SK-N-SH (cell line): ENCODE measurements at regions not wholly inside any gene's neighbourhood (a gene's known extent, or its start where the extent isn't known, plus 50 kb on each side); places are given as distances from the start of the nearest gene placed in this dataset.

Source experiments
- ELF1 ChIP-seq: IDR thresholded peaks from 2 replicates; pipeline ENCODE4 v1.4.0; 2012
- FOSL2 ChIP-seq: IDR thresholded peaks from 2 replicates; pipeline ENCODE4 v1.4.0; 2012; ENCODE audit warnings: low read depth, mild to moderate bottlenecking, moderate library complexity, borderline replicate concordance
- FOXJ3 ChIP-seq: sonication (generic); formaldehyde crosslinking; IDR thresholded peaks from 2 replicates; pipeline ENCODE4 v1.5.1; 2020; ENCODE audit warnings: mild to moderate bottlenecking, missing genetic modification reagents
- FOXM1 ChIP-seq: IDR thresholded peaks from 2 replicates; pipeline ENCODE4 v1.4.0; 2012; ENCODE audit warnings: low read depth, mild to moderate bottlenecking
- MEF2A ChIP-seq: IDR thresholded peaks from 2 replicates; pipeline ENCODE4 v1.4.0; 2012; ENCODE audit warnings: low read depth, borderline replicate concordance
- NFIC ChIP-seq: IDR thresholded peaks from 2 replicates; pipeline ENCODE4 v1.4.0; 2012; ENCODE audit warnings: borderline replicate concordance
- POLR2AphosphoS5 ChIP-seq: IDR thresholded peaks from 2 replicates; pipeline ENCODE4 v1.6.1; 2012; ENCODE audit warnings: low read depth, low read length
- RFX5 ChIP-seq: IDR thresholded peaks from 2 replicates; pipeline ENCODE4 v1.6.1; 2012; ENCODE audit warnings: mild to moderate bottlenecking, improper control_type of control experiment, low read length
- SIN3A ChIP-seq: IDR thresholded peaks from 2 replicates; pipeline ENCODE4 v1.6.1; 2012; ENCODE audit warnings: low read depth, mild to moderate bottlenecking, low read length, moderate library complexity, borderline replicate concordance
- SMC3 ChIP-seq: IDR thresholded peaks from 2 replicates; pipeline ENCODE4 v1.6.1; 2012; ENCODE audit warnings: low read depth, low read length, improper control_type of control experiment
- TEAD4 ChIP-seq: IDR thresholded peaks from 2 replicates; pipeline ENCODE4 v1.4.0; 2012; ENCODE audit warnings: mild to moderate bottlenecking, borderline replicate concordance; ENCODE audit not compliant: insufficient read depth
- YY1 ChIP-seq: IDR thresholded peaks from 2 replicates; pipeline ENCODE4 v1.4.0; 2012; ENCODE audit warnings: low read depth, mild to moderate bottlenecking
- TF ChIP-seq, protein P1 (sequence below): fragments of 200-600 bp; sonication (generic); IDR thresholded peaks from 2 replicates; pipeline ENCODE4 v1.6.1; 2017; ENCODE audit warnings: antibody characterized with exemption, mild to moderate bottlenecking, moderate library complexity
- TF ChIP-seq, protein P2 (sequence below): fragments of 150-350 bp; IDR thresholded peaks from 2 replicates; pipeline ENCODE4 v1.6.1; 2017; ENCODE audit warnings: antibody characterized with exemption, low read length, low read depth, borderline replicate concordance

DNA sequence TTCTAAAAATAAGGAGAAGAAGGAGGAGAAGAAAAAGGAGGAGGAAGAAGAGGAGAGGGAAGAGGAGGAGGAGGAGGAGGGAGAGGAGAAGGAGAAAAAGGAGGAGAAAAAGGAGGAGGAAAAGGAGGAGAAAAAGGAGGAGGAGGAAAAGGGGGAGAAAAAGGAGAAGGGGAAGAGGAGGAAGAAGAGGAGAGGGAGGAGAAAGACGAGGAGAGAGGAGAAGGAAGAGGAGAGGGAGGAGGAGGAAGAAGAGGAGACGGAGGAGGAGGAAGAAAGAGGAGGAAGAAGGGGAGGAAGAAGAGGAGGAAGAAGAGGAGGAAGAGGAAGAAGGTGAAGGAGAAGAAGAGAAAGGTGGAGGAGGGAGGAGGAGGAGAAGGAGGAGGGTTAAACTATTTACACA is 210.2 kb upstream of the TRPM3 start:
- TF ChIP-seq, protein P1, sequence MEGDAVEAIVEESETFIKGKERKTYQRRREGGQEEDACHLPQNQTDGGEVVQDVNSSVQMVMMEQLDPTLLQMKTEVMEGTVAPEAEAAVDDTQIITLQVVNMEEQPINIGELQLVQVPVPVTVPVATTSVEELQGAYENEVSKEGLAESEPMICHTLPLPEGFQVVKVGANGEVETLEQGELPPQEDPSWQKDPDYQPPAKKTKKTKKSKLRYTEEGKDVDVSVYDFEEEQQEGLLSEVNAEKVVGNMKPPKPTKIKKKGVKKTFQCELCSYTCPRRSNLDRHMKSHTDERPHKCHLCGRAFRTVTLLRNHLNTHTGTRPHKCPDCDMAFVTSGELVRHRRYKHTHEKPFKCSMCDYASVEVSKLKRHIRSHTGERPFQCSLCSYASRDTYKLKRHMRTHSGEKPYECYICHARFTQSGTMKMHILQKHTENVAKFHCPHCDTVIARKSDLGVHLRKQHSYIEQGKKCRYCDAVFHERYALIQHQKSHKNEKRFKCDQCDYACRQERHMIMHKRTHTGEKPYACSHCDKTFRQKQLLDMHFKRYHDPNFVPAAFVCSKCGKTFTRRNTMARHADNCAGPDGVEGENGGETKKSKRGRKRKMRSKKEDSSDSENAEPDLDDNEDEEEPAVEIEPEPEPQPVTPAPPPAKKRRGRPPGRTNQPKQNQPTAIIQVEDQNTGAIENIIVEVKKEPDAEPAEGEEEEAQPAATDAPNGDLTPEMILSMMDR: no peak
- TF ChIP-seq YY1 (no peak), FOSL2 (no peak), NFIC (no peak), FOXM1 (no peak), TEAD4 (no peak), MEF2A (no peak), ELF1 (no peak), POLR2AphosphoS5 (no peak), SMC3 (no peak), FOXJ3 (CRISPR knock-in tag) (no peak), SIN3A (no peak), RFX5 (no peak)
- TF ChIP-seq, protein P2, sequence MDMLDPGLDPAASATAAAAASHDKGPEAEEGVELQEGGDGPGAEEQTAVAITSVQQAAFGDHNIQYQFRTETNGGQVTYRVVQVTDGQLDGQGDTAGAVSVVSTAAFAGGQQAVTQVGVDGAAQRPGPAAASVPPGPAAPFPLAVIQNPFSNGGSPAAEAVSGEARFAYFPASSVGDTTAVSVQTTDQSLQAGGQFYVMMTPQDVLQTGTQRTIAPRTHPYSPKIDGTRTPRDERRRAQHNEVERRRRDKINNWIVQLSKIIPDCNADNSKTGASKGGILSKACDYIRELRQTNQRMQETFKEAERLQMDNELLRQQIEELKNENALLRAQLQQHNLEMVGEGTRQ: no peak
